PC-3 (cell line): ENCODE measurements at regions not wholly inside any gene's neighbourhood (a gene's known extent, or its start where the extent isn't known, plus 50 kb on each side); places are given as distances from the start of the nearest gene placed in this dataset.

Experiments used
- EZH2 ChIP-seq: fragments of 300-600 bp; sonication (generic); IDR thresholded peaks from one replicate; pipeline ENCODE4 v1.6.1; 2017; ENCODE audit warnings: antibody characterized with exemption, mild to moderate bottlenecking, low read length; ENCODE audit not compliant: unreplicated experiment
- EZH2phosphoT487 ChIP-seq: fragments of 300-600 bp; sonication (generic); IDR thresholded peaks from 2 replicates; pipeline ENCODE4 v1.6.1; 2018; ENCODE audit warnings: mild to moderate bottlenecking, antibody characterized with exemption, low read length, borderline replicate concordance
- TF ChIP-seq, protein P1 (sequence below): fragments of 300-600 bp; sonication (generic); conservative IDR thresholded peaks from 2 replicates; pipeline ENCODE4 v1.5.1; 2017; ENCODE audit warnings: antibody characterized with exemption, low read depth, mild to moderate bottlenecking, low read length

DNA sequence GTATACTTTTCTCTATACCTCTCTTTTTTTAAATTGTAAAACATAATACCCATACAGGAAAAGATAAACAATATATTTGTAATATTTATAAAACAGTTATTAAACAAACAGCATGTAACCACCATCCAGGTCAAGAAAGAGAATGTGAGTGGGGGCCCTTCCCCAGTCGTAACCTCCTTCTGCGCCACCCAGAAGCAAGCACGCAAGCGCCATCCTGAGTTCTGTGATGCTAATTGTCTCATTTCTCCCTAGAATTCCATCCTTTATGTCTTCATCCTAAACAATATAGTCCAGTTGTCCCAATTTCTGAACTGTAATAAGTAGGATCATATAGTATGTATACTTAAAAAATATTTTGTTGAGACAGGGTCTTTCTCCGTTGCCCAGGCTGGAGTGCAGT lies 129.5 kb downstream of the EXOC5 start:
- TF ChIP-seq EZH2phosphoT487 (no peak), EZH2 (no peak)
- TF ChIP-seq, protein P1, sequence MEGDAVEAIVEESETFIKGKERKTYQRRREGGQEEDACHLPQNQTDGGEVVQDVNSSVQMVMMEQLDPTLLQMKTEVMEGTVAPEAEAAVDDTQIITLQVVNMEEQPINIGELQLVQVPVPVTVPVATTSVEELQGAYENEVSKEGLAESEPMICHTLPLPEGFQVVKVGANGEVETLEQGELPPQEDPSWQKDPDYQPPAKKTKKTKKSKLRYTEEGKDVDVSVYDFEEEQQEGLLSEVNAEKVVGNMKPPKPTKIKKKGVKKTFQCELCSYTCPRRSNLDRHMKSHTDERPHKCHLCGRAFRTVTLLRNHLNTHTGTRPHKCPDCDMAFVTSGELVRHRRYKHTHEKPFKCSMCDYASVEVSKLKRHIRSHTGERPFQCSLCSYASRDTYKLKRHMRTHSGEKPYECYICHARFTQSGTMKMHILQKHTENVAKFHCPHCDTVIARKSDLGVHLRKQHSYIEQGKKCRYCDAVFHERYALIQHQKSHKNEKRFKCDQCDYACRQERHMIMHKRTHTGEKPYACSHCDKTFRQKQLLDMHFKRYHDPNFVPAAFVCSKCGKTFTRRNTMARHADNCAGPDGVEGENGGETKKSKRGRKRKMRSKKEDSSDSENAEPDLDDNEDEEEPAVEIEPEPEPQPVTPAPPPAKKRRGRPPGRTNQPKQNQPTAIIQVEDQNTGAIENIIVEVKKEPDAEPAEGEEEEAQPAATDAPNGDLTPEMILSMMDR = no peak
